Common myeloid progenitor, CD34-positive (primary cell): ENCODE measurements at regions not wholly inside any gene's neighbourhood (a gene's known extent, or its start where the extent isn't known, plus 50 kb on each side); places are given as distances from the start of the nearest gene placed in this dataset.

Experiments
- CTCF ChIA-PET: fragments of 350-600 bp; sonication (Branson Sonifier 250); formaldehyde crosslinking; loops from one replicate; lab custom pipeline; 2021; ENCODE audit warnings: antibody characterized with exemption; lab: Charles Lee
- POLR2A ChIA-PET: fragments of 350-600 bp; sonication (Branson Sonifier 250); formaldehyde crosslinking; loops from one replicate; lab custom pipeline; 2021; ENCODE audit warnings: antibody characterized with exemption; lab: Charles Lee
- DNase-seq, 3 donors: peaks; one replicate each; pipeline versions ENCODE4 v3.0.0 to v3.0.0-alpha.2; 2013
- H3K27ac ChIP-seq, 2 experiments: 1 replicate in 1 of 2; 2 replicates in 1 of 2; pipeline ENCODE4 v1.7.0; 2013; ENCODE audit warnings: inconsistent platforms in 2 of 2, low read length in 2 of 2, mild to moderate bottlenecking in 2 of 2, low read depth in 1 of 2, moderate library complexity in 1 of 2; ENCODE audit not compliant: severe bottlenecking in 2 of 2, insufficient read depth in 1 of 2, poor library complexity in 1 of 2
- H3K27me3 ChIP-seq, 5 experiments: replicated peaks in 2 of 5; 1 replicate in 3 of 5; 2 replicates in 2 of 5; pipeline versions ENCODE4 v1.6.1 to v1.7.0; 2013; ENCODE audit warnings: low read length in 4 of 5, mild to moderate bottlenecking in 2 of 5, moderate library complexity in 2 of 5, inconsistent platforms in 1 of 5; ENCODE audit not compliant: insufficient read depth in 5 of 5, control insufficient read depth in 4 of 5
- H3K36me3 ChIP-seq, 4 experiments: 1 replicate in 2 of 4; 2 replicates in 2 of 4; pipeline versions ENCODE4 v1.6.1 to v1.7.0; 2013; ENCODE audit warnings: low read length in 3 of 4, control low read depth in 1 of 4, mild to moderate bottlenecking in 1 of 4; ENCODE audit not compliant: control insufficient read depth in 4 of 4, insufficient read depth in 4 of 4
- H3K4me1 ChIP-seq, 4 experiments: 1 replicate in 3 of 4; 2 replicates in 1 of 4; pipeline versions ENCODE4 v1.6.1 to v1.7.1; 2013; ENCODE audit warnings: low read length in 3 of 4, mild to moderate bottlenecking in 3 of 4, control low read depth in 1 of 4, inconsistent platforms in 1 of 4, moderate library complexity in 1 of 4; ENCODE audit not compliant: control insufficient read depth in 4 of 4, insufficient read depth in 4 of 4; ENCODE audit errors: control extremely low read depth in 1 of 4
- H3K4me3 ChIP-seq, 7 experiments: 1 replicate in 4 of 7; 2 replicates in 3 of 7; pipeline versions ENCODE4 v1.5.1 to v1.7.0; 2013; ENCODE audit warnings: mild to moderate bottlenecking in 7 of 7, low read length in 6 of 7, moderate library complexity in 6 of 7, inconsistent platforms in 2 of 7, low read depth in 2 of 7, control low read depth in 1 of 7; ENCODE audit not compliant: insufficient read depth in 4 of 7, control insufficient read depth in 1 of 7; ENCODE audit errors: extremely low read depth in 1 of 7
- H3K9me3 ChIP-seq, 5 experiments: 1 replicate in 4 of 5; 2 replicates in 1 of 5; pipeline versions ENCODE4 v1.6.1 to v1.7.1; 2013; ENCODE audit warnings: low read length in 4 of 5, mild to moderate bottlenecking in 2 of 5, inconsistent platforms in 1 of 5, low read depth in 1 of 5, moderate library complexity in 1 of 5; ENCODE audit not compliant: control insufficient read depth in 4 of 5, insufficient read depth in 2 of 5; ENCODE audit errors: control extremely low read depth in 1 of 5
- WGBS: methylation state at CpG from one replicate; pipeline ENCODE4 v1.1.5; 2013; ENCODE audit not compliant: insufficient coverage; 5-methylcytosine and 5-hydroxymethylcytosine counted together

DNA sequence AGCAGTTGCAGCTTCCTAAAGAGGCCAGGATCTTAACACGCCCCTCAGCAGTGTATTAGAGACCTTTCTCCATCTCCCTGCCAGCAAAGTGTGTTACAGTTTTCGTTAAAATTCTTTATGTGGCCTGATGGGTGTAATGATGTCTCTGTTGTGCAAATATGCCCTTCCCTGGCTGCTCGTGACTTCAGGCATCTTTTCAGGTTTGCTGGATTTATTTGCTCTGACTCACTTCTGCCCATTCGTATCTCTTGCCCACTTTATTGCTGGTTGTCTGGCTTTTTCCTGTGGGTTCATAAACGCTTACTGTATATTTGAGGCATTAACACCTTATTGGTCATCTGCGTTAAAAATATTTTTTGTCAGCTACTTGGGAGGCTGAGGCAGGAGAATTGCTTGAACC is 134.5 kb downstream of the ASB1 start:
- no peaks in the 10 kb centered on the region for H3K36me3 ChIP-seq
- no peaks in the 10 kb centered on the region for H3K4me1 ChIP-seq
- CTCF ChIA-PET = no interaction called here
- H3K27me3 ChIP-seq = peaks cover 0 to 16% (median 2%) of the 10 kb centered on the region in 5 experiments
- WGBS = 87% methylated on average over 6 of the region's 6 CpGs
- POLR2A ChIA-PET = no interaction called here
- H3K27ac ChIP-seq = no peak overlapping the region
- no peak overlapping the region for H3K4me3 ChIP-seq
- no peak for DNase-seq
- H3K9me3 ChIP-seq = no peaks in the 10 kb centered on the region

DNA sequence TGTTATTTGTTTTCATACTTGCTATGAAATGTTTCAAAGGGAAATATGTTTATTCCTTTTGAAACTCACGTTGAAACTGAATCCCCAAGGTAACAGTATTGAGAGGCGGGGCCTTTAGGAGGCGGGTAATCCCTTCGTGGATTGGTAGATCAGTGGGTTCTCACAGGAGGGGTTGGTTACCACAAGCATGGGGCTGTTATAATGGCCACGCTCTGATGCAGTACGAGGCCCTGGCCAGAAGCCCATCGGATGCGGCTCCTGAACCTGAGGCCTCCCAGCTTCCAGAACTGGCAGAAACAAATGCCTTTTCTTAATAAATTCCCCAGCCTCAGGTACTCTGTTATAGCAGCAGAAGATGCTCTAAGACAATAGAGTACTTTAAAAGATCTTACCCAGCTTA is 135.7 kb downstream of the ASB1 start:
- Histone ChIP-seq H3K36me3 (no peaks in the 10 kb centered on the region), H3K4me1 (no peaks in the 10 kb centered on the region), H3K27ac (no peak overlapping the region), H3K4me3 (no peak overlapping the region), H3K9me3 (no peaks in the 10 kb centered on the region), H3K27me3 (peaks cover 0 to 16% (median 2%) of the 10 kb centered on the region in 5 experiments)
- ChIA-PET CTCF (no interaction called here), POLR2A (no interaction called here)
- 80% methylated on average over 6 of the region's 8 CpGs for WGBS
- no peak for DNase-seq

DNA sequence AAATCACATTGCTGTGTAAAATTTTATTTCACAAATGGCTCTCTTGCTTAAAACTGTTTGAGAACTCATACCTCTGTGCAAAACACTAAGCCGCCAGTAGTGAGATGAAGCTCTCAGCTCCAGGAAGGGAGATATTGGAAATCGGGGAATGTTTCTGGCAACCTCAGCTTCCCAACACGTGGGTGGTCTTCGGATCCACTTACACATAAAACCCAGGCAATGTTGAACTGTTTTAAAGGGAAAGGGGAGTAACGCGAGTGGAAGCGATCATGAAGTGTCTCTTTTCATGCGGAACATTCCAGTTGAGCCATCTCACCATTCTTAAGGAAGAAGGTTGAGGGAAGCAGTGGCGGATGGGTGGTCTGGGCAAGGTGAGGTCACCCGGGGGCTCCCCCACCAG is 136.8 kb downstream of the ASB1 start:
- POLR2A ChIA-PET = no interaction called here
- H3K27ac ChIP-seq = no peak overlapping the region
- no peak overlapping the region for H3K4me3 ChIP-seq
- WGBS = 98% methylated on average over 7 of the region's 10 CpGs
- peaks cover 0 to 16% (median 2%) of the 10 kb centered on the region in 5 experiments for H3K27me3 ChIP-seq
- no peaks in the 10 kb centered on the region for H3K9me3 ChIP-seq
- CTCF ChIA-PET = no interaction called here
- no peak for DNase-seq
- no peaks in the 10 kb centered on the region for H3K36me3 ChIP-seq
- H3K4me1 ChIP-seq = no peaks in the 10 kb centered on the region

DNA sequence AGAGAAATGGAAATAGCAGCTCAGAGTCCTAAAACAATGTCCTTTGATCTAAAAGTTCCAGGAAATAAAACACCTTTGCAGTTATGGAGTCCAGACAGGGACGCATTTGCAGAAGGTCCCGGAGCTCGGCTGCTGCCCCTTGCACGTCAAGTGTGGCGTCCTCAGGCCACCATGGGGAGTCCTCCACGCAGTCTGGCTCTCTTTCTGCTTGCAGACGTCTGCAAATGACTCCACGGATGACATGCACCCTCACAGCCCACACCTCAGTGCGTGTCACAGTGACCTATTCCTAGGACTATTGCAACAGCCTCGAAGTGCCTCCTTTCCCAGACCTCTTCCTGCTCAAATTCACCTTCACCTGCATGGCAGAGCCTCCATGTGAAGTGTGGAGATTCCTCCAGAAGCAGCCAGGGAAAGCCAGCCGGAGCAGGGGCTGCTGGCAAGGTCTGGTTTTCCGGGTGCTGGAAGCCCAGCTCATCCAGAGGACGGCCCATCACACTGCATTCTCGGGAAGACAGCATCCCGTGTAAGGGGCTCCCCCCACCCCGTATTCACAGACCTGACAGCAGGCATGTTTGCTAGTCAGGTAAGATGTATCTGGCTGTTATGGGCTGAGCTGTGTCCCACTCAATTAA is 137.7 kb downstream of the ASB1 start:
- no peak overlapping the region for H3K27ac ChIP-seq
- DNase-seq = no peak
- WGBS = 88% methylated on average over 13 of the region's 16 CpGs
- POLR2A ChIA-PET = no interaction called here
- no peak overlapping the region for H3K4me3 ChIP-seq
- peaks cover 0 to 16% (median 2%) of the 10 kb centered on the region in 5 experiments for H3K27me3 ChIP-seq
- CTCF ChIA-PET = no interaction called here
- no peaks in the 10 kb centered on the region for H3K4me1 ChIP-seq
- H3K9me3 ChIP-seq = no peaks in the 10 kb centered on the region
- no peaks in the 10 kb centered on the region for H3K36me3 ChIP-seq

DNA sequence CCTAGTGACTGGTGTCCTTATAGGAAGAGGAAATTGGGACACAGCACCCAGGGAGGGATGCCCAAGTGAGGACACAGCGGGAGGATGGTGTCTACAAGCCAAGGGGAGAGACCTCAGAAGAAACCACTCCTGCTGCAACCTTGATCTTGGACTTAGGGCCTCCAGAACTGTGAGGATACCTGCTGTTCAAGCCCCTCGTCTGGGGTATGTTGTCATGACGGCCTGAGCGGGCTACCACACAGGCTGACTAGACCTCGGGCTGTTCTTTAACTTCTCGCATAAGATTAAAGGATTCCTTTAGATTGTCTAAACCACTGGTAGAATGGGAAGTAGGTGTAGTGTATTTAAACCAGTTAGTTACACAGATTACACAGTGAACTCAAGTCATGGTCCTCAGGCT is 138.3 kb downstream of the ASB1 start:
- no peak for DNase-seq
- no peaks in the 10 kb centered on the region for H3K4me1 ChIP-seq
- H3K9me3 ChIP-seq = no peaks in the 10 kb centered on the region
- no peaks in the 10 kb centered on the region for H3K36me3 ChIP-seq
- 88% methylated on average over 4 of the region's 6 CpGs for WGBS
- H3K4me3 ChIP-seq = no peak overlapping the region
- CTCF ChIA-PET = no interaction called here
- POLR2A ChIA-PET = no interaction called here
- H3K27ac ChIP-seq = no peak overlapping the region
- H3K27me3 ChIP-seq = peaks cover 0 to 20% (median 2%) of the 10 kb centered on the region in 5 experiments

DNA sequence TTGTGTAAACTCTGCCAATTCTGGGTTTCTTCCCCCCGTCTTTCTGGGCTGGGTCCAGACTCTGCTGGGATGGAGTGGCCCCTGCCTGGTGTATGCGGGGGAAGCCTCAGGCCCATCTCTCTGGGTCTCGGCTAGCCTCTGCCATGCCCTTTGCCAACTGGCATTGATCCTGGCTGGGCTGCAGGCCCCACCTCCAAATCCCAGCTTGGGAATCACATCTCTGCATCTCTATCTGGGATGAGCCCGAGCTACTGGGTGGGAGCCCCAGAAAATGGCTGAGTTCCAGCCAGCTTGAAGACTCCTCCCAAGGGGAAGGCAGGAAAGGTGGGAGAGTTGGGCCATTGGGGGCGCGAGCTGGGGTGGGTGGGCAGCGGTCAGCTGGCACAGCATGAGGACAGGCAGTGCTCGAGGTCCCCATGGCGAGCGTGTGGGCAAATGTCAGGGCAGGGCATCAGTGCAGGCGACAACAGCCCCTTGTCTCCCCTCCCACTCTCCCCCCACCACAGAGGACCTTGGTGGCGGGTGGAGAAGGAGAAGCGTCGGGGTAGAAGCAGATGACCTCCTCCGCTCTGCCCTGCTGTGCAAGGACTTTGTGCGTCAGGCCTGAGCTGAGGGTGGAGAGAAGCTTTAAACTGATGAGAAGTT is 139.4 kb downstream of the ASB1 start:
- 96% methylated on average over 8 of the region's 16 CpGs for WGBS
- no peaks in the 10 kb centered on the region for H3K36me3 ChIP-seq
- no peak overlapping the region for H3K27ac ChIP-seq
- H3K9me3 ChIP-seq = no peaks in the 10 kb centered on the region
- CTCF ChIA-PET = no interaction called here
- POLR2A ChIA-PET = no interaction called here
- H3K27me3 ChIP-seq = peaks cover 0 to 19% (median 2%) of the 10 kb centered on the region in 5 experiments
- no peak for DNase-seq
- no peak overlapping the region for H3K4me3 ChIP-seq
- H3K4me1 ChIP-seq = no peaks in the 10 kb centered on the region

DNA sequence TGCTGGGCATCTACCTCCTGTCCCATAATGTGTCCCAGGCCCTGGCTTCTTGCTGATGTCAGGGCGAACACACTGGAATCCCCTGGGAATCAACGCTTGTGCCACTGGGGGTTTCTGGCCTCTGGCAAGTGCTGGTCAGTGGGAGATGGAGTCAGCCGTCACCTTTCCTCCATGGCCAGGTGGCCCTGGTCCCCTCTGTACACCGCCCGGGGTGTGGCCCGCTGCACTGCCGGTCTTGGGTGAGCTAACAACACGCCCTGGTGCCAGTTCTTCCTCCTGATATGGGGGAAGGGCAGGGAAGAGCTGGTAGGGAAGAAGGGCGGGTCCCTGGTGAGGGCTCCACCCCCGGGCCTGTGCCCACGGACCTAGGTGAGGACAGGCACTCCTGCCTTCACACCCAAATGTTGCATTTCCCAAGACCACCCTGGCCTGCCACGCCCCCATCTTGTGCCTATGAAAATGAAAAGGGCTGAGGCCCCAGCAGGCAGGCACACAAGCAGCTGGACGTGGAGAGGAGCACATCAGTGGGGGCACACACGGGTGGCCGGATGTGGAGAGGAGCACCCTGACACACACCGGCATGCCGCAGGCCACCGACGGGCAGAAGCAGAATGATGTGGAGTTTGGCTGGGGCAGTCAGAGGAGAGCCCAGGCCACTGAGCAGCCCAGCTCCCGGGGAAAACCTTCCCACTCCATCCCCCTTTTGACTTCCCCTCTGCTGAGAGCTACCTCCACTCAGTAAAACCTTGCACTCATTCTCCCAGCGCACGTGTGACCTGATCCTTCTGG is 140.5 kb downstream of the ASB1 start:
- H3K9me3 ChIP-seq = no peaks in the 10 kb centered on the region
- POLR2A ChIA-PET = interaction anchor here (0.6 kb wide), 1 partner anchor 11 kb away, joined by 3 read pairs; no protein-coding TSS in a partner anchor
- CTCF ChIA-PET = no interaction called here
- no peaks in the 10 kb centered on the region for H3K36me3 ChIP-seq
- no peak overlapping the region for H3K27ac ChIP-seq
- H3K4me1 ChIP-seq = no peaks in the 10 kb centered on the region
- no peak overlapping the region for H3K4me3 ChIP-seq
- no peak for DNase-seq
- whole genome bisulfite sequencing = 87% methylated on average over 19 of the region's 22 CpGs
- H3K27me3 ChIP-seq = peaks cover 0 to 19% (median 2%) of the 10 kb centered on the region in 5 experiments
